KMS-11 (cell line): ENCODE measurements at regions not wholly inside any gene's neighbourhood (a gene's known extent, or its start where the extent isn't known, plus 50 kb on each side); places are given as distances from the start of the nearest gene placed in this dataset.
"Not testable (repeated sequence)": the region's sequence is repeated elsewhere in the genome, so short reads cannot be mapped to it uniquely, and the experiment has no call there.

Source experiments
- H2AFZ ChIP-seq: fragments of 200-600 bp; sonication (generic); 2 replicates; pipeline ENCODE4 v1.6.1; 2016; ENCODE audit warnings: antibody characterized with exemption, mixed run types, low read depth
- H3K27ac ChIP-seq: fragments of 200-600 bp; sonication (generic); 2 replicates; pipeline ENCODE4 v1.6.1; 2016; ENCODE audit warnings: mild to moderate bottlenecking, mixed run types
- H3K27me3 ChIP-seq: fragments of 200-600 bp; sonication (generic); 2 replicates; pipeline ENCODE4 v1.6.1; 2017; ENCODE audit warnings: mild to moderate bottlenecking, low read depth, mixed run types, moderate library complexity; ENCODE audit not compliant: insufficient read depth
- H3K36me3 ChIP-seq: fragments of 200-600 bp; sonication (generic); 2 replicates; pipeline ENCODE4 v1.6.1; 2017; ENCODE audit warnings: mild to moderate bottlenecking, mixed run types; ENCODE audit not compliant: insufficient read depth
- H3K4me1 ChIP-seq: fragments of 200-600 bp; sonication (generic); 2 replicates; pipeline ENCODE4 v1.6.1; 2016; ENCODE audit warnings: mild to moderate bottlenecking, low read depth, mixed run types; ENCODE audit not compliant: poor library complexity, severe bottlenecking
- H3K4me2 ChIP-seq: fragments of 200-600 bp; sonication (generic); 2 replicates; pipeline ENCODE4 v1.7.0; 2016; ENCODE audit warnings: mild to moderate bottlenecking, mixed run types
- H3K4me3 ChIP-seq: fragments of 200-600 bp; sonication (generic); IDR thresholded peaks from 2 replicates; pipeline ENCODE4 v1.6.1; 2017; ENCODE audit warnings: low read depth, low read length, mixed read lengths; ENCODE audit not compliant: insufficient read depth
- H3K79me2 ChIP-seq: fragments of 200-600 bp; sonication (generic); 2 replicates; pipeline ENCODE4 v1.6.1; 2016; ENCODE audit warnings: low read depth, mixed run types; ENCODE audit not compliant: insufficient read depth
- H3K9ac ChIP-seq: fragments of 200-600 bp; sonication (generic); 2 replicates; pipeline ENCODE4 v1.6.1; 2016; ENCODE audit warnings: mild to moderate bottlenecking, mixed run types
- H4K20me1 ChIP-seq: fragments of 200-600 bp; sonication (generic); 2 replicates; pipeline ENCODE4 v1.6.1; 2016; ENCODE audit warnings: mild to moderate bottlenecking, mixed run types; ENCODE audit not compliant: insufficient read depth
- TF ChIP-seq, protein P1 (sequence below): fragments of 200-600 bp; sonication (generic); conservative IDR thresholded peaks from 2 replicates; pipeline ENCODE4 v1.6.1; 2017; ENCODE audit warnings: low read depth, mild to moderate bottlenecking, antibody characterized with exemption, low read length, moderate library complexity, mixed read lengths

DNA sequence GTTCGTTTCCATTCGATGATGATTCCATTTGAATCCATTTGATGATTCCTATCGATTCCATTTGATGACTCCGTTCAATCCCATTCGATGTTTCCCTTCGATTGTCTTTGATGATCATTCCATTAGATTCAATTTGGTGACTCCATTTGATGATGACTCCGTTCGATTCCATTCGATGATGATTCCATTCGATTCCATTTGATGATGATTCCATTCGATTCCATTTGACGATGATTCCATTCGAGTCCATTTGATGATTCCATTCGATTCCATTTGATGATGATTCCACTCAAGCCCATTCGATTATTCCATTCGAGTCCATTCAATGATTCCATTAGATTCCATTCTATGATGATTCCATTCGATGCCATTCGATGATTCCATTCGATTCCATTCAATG lies 2730.6 kb downstream of the RPIA start:
- H3K4me2 ChIP-seq, H4K20me1 ChIP-seq, H3K79me2 ChIP-seq, H3K9ac ChIP-seq, H3K27me3 ChIP-seq, H3K4me3 ChIP-seq, H2AFZ ChIP-seq, H3K27ac ChIP-seq, H3K36me3 ChIP-seq, H3K4me1 ChIP-seq: not testable (repeated sequence)

DNA sequence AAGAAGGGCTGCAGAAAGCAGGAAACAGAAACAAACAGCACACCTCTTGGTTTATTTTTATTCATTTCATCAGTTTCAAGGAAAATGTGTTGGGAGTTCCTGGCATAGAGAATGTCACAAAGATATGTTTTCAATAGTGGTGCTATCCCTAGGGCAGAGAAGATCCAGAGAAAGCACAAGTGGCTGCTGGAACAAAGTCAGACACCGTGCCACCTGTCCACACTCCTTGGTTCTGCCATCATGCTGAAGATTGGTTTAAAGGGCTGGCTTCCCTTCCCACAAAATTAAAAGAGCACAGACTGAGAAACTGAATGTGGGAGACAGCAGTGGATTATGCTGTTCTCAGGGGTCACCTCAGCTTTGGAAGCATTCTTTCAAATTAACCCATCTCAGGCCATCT lies 2735.7 kb downstream of the RPIA start:
- H3K4me2 ChIP-seq, H3K4me3 ChIP-seq, H3K9ac ChIP-seq, H3K27ac ChIP-seq, H3K36me3 ChIP-seq, H3K4me1 ChIP-seq, H3K27me3 ChIP-seq, H3K79me2 ChIP-seq, H4K20me1 ChIP-seq, H2AFZ ChIP-seq: not testable (repeated sequence)

DNA sequence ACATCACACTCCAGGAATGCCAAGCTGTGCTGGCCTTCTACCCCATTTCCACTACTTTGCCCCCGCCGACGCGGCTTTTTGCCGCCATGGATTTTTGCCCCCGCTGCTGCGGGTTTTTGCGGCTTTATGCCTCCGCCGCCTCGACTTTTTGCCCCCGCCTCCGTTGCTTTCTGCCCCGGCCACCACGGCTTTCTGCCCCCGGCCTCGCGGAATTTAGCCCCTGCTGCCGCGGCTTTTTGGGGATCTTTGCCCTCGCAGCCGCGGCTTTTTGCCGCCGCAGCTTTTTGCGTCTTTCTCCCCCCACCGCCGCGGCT lies 2750.4 kb downstream of the RPIA start:
- Histone ChIP-seq H3K9ac (peak overlapping the region; percentile 12; the same call in 1 of the 2 replicates), H3K4me2 (peak overlapping the region; percentile 92), H2AFZ (peak overlapping the region; percentile 98), H3K27me3 (peaks cover 19% of the 10 kb centered on the region)
- not testable (repeated sequence) for H3K79me2 ChIP-seq, H4K20me1 ChIP-seq, H3K4me1 ChIP-seq, H3K27ac ChIP-seq, H3K4me3 ChIP-seq, H3K36me3 ChIP-seq

DNA sequence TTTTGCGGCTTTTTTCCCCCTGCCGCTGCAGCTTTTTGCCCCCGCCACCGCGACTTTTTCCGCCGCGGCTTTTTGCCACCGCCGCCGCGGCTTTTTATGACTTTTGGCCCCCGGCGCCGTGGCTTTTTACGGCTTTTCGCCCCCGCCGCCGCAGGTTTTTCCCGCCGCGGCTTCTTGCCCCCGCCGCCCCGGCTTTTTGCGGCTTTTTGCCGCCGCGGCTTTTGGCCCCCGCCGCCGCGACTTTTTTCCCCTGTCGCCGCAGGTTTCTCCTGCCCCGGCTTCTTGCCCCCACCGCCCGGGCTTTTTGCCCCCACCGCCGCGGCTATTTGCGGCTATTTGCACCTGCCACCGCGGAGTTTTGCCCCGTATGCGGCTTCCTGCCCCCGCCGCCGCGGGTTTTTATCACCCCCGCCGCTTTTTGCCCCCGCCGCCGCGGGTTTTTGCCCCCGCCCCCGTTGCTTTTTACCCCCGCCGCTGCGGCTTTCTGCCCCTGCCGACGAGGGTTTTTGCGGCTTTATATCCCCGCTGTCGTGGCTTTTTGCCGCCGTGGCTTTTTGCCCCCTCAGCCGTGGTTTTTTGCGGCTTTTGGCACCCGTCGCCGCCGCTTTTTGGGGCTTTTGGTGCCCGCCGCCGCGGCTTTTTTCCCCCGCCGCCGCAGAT lies 2750.9 kb downstream of the RPIA start:
- peak overlapping the region; percentile 98 for H2AFZ ChIP-seq
- H3K27ac ChIP-seq, result no peak overlapping the region
- no peaks in the 10 kb centered on the region for H3K79me2 ChIP-seq
- H3K4me3 ChIP-seq, result peak overlapping the region; percentile 46
- peak overlapping the region; percentile 12; the same call in 1 of the 2 replicates for H3K9ac ChIP-seq
- H4K20me1 ChIP-seq, result no peaks in the 10 kb centered on the region
- peak overlapping the region; percentile 92 for H3K4me2 ChIP-seq
- peaks cover 19% of the 10 kb centered on the region for H3K27me3 ChIP-seq
- TF ChIP-seq, protein P1, sequence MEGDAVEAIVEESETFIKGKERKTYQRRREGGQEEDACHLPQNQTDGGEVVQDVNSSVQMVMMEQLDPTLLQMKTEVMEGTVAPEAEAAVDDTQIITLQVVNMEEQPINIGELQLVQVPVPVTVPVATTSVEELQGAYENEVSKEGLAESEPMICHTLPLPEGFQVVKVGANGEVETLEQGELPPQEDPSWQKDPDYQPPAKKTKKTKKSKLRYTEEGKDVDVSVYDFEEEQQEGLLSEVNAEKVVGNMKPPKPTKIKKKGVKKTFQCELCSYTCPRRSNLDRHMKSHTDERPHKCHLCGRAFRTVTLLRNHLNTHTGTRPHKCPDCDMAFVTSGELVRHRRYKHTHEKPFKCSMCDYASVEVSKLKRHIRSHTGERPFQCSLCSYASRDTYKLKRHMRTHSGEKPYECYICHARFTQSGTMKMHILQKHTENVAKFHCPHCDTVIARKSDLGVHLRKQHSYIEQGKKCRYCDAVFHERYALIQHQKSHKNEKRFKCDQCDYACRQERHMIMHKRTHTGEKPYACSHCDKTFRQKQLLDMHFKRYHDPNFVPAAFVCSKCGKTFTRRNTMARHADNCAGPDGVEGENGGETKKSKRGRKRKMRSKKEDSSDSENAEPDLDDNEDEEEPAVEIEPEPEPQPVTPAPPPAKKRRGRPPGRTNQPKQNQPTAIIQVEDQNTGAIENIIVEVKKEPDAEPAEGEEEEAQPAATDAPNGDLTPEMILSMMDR, result no peak
- peaks cover 6% of the 10 kb centered on the region for H3K4me1 ChIP-seq
- no peaks in the 10 kb centered on the region for H3K36me3 ChIP-seq

DNA sequence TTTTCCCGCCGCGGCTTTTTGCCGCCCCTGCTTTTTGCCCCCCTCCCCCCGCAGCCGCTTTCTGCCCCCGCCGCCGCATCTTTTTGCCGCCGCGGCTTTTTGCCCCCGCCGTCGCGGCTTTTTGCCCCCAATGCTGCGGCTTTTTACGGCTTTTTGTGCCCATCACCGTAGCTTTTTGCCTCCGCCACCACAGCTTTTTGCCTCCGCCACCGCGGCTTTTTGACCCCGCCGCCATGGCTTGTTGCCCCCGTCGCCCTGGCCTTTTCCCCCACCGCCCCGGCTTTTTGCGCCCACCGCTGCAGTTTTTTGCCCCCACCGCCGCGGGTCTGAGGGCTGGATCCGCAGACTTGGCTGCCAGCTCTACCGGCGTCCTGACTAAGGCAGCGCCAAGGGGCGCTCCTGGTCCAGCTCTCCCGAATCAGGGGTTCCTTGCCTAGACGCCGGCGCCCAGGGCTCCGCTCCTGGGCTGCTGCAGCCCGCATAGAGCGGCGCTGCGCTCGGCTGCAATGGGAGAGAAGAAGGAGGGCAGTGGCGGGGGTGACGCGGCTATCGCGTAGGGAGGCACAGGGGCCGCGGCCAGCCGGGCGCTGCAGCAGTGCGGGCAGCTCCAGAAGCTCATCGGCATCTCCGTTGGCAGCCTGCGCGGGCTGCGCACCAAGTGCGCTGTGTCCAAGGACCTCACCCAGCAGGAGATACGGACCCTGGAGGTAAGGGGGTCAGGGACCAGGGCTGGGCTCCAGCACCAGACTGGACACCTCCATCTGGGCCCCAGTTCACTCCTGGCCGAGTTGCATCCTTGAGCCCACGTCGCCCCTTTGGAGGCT lies 2751.6 kb downstream of the RPIA start:
- not testable (repeated sequence) for H3K4me1 ChIP-seq, H3K27ac ChIP-seq, H3K36me3 ChIP-seq, H4K20me1 ChIP-seq, H3K9ac ChIP-seq, H3K79me2 ChIP-seq
- H3K4me2 ChIP-seq, result peak overlapping the region; percentile 92; the same call in 1 of the 2 replicates
- peaks cover 19% of the 10 kb centered on the region for H3K27me3 ChIP-seq
- peak overlapping the region; percentile 98; the same call in 1 of the 2 replicates for H2AFZ ChIP-seq
- H3K4me3 ChIP-seq, result peak overlapping the region; percentile 46

DNA sequence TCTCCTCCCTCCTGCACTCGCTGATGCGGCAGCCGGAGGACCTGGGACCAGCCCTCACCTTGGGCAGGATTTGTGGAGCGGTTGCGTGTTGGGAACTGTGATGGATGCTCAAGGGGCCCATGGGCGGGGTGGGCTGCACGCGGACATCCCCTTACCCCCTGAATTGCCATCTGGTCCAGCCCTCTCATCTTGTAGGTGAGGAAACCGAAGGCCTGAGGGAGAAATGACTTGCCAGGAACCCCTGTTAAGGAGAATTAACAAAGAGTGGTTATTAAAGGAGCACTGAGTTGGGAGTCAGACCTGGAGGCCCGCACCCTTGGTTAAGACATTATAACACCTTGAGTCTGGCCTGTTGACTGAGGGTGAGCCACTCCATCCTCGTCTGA lies 2752.2 kb downstream of the RPIA start:
- H3K36me3 ChIP-seq, H4K20me1 ChIP-seq, H3K4me3 ChIP-seq, H3K79me2 ChIP-seq, H2AFZ ChIP-seq, H3K27ac ChIP-seq, H3K4me2 ChIP-seq, H3K4me1 ChIP-seq, H3K9ac ChIP-seq: not testable (repeated sequence)
- peaks cover 19% of the 10 kb centered on the region for H3K27me3 ChIP-seq

DNA sequence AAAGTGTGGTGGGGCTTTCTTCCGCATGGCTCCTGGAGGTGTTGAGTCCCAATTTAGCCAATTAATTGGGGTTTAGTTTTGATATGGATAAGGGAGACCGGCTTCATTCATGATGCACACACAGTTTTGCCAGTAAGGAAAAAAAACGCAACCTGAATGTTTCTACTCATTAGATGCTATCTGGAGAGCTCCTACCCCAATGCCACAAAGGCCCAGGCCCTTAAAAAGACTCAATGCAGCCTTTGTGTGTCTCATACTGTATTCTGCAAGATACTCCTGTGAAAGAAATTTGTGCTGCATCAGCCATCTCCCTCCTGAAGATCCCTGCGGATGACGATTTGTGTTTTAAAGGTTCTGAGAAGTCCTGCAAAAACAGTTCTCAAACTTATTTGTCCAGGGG lies 2754.2 kb downstream of the RPIA start:
- not testable (repeated sequence) for H3K27ac ChIP-seq, H3K36me3 ChIP-seq, H3K4me2 ChIP-seq, H3K4me3 ChIP-seq, H2AFZ ChIP-seq, H3K9ac ChIP-seq, H3K4me1 ChIP-seq, H3K79me2 ChIP-seq, H4K20me1 ChIP-seq
- H3K27me3 ChIP-seq, result peaks cover 19% of the 10 kb centered on the region

DNA sequence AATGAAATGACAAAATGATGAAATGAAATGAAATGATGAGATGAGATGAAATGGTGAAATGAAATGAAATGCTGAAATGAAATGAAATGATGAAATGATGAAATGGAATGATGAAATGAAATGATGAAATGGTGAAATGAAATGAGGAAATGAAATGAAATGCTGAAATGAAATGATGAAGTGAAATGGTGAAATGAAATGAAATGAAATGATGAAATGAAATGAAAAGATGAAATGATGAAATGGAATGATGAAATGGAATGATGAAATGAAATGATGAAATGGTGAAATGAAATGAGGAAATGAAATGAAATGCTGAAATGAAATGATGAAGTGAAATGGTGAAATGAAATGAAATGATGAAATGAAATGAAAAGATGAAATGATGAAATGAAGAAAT lies 2755.0 kb downstream of the RPIA start:
- H3K79me2 ChIP-seq, H3K9ac ChIP-seq: not testable (repeated sequence)

DNA sequence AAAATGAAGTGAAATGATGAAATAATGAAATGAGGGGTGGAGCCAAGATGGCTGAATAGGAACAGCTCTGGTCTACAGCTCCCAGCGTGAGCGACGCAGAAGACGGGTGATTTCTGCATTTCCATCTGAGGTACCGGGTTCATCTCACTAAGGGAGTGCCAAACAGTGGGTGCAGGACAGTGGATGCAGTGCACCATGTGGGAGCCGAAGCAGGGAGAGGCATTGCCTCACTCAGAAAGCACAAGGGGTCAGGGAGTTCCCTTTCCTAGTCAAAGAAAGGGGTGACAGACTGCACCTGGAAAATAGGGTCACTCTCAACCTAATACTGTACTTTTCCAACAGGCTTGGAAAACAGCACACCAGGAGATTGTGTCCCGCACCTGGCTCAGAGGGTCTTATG lies 2755.4 kb downstream of the RPIA start:
- peaks cover 15% of the 10 kb centered on the region for H3K27me3 ChIP-seq
- not testable (repeated sequence) for H3K4me1 ChIP-seq, H2AFZ ChIP-seq, H3K27ac ChIP-seq, H3K4me2 ChIP-seq, H4K20me1 ChIP-seq, H3K36me3 ChIP-seq, H3K4me3 ChIP-seq, H3K9ac ChIP-seq, H3K79me2 ChIP-seq

More for the DNA sequence above, 2755.0 kb downstream of the RPIA start:
- H3K4me1 ChIP-seq, H3K4me3 ChIP-seq, H3K4me2 ChIP-seq, H4K20me1 ChIP-seq, H3K36me3 ChIP-seq, H3K27ac ChIP-seq, H2AFZ ChIP-seq: not testable (repeated sequence)
- H3K27me3 ChIP-seq, result peaks cover 17% of the 10 kb centered on the region
